IgD-negative memory B cell (primary cell): ENCODE measurements at regions not wholly inside any gene's neighbourhood (a gene's known extent, or its start where the extent isn't known, plus 50 kb on each side); places are given as distances from the start of the nearest gene placed in this dataset.

Experiments used
- H3K27ac Mint-ChIP-seq, 3 donors: one replicate each; pipeline ENCODE4 v1.8.0; 2020 to 2022; ENCODE audit warnings: mild to moderate bottlenecking in 3 of 3, mixed read lengths in 3 of 3, moderate library complexity in 1 of 3
- H3K27me3 Mint-ChIP-seq: one replicate; pipeline ENCODE4 v1.8.0; 2021; ENCODE audit warnings: mixed read lengths
- H3K36me3 Mint-ChIP-seq: one replicate; pipeline ENCODE4 v1.8.0; 2020; ENCODE audit warnings: mild to moderate bottlenecking, mixed read lengths
- H3K4me1 Mint-ChIP-seq, 3 donors: one replicate each; pipeline ENCODE4 v1.8.0; 2020 to 2022; ENCODE audit warnings: mixed read lengths in 3 of 3, mild to moderate bottlenecking in 1 of 3
- H3K4me3 Mint-ChIP-seq, 4 donors: one replicate each; pipeline ENCODE4 v1.8.0; 2020 to 2022; ENCODE audit warnings: mild to moderate bottlenecking in 4 of 4, mixed read lengths in 4 of 4, moderate library complexity in 3 of 4
- H3K9me3 Mint-ChIP-seq, 3 donors: one replicate each; pipeline ENCODE4 v1.8.0; 2020 to 2021; ENCODE audit warnings: mixed read lengths in 3 of 3, mild to moderate bottlenecking in 1 of 3

DNA sequence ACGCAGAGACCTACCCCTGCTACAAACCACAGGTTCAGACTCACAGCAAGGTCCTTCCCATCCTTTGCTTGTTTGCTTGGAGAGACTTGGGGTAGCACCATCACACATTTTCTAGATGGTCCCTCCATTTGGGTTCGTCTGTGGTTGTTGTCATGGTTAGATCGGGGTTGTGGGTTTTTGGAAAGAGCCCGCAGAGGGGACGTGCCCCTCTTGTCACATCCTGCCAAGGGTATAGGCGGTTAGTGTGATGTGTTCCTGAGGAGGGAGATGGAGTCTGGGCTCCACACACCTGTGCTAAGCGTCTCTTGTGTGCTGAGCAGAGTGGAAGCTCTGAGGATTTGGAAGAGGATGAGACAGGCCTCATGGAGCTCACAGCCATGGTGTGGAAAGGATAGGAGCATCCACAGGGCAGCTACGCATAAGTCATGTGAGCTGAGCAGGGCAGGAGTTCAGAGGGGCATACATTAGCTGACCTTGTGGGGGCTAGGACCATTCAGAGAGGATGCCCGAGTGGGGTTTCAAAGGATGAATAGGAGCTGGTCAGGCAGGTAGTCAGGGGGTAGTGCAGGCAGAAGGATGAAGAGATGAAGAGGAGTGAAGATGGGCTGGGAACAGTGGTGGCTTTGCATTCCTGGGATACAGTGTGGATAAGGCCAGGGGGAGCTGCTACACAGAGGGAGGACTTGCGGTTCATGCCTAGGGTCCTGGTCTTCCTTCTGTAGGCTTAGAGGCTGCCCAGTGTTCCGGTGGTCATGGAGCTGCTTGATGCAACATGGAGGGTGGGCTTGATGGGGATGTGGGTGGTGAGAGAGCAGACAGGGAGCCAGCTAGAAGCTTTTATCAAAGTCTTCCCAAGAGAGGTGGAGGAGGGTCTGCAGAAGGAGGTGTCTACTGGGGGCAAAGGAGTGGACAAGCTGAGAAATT lies 62.9 kb downstream of the ACKR3 start:
- no peak overlapping the region for H3K27ac Mint-ChIP-seq
- no peaks in the 10 kb centered on the region for H3K36me3 Mint-ChIP-seq
- no peaks in the 10 kb centered on the region for H3K9me3 Mint-ChIP-seq
- peaks cover 4% of the 10 kb centered on the region for H3K27me3 Mint-ChIP-seq
- H3K4me1 Mint-ChIP-seq: no peaks in the 10 kb centered on the region
- no peak overlapping the region for H3K4me3 Mint-ChIP-seq

- Mint-ChIP-seq H3K4me1 (no peaks in the 10 kb centered on the region), H3K9me3 (no peaks in the 10 kb centered on the region), H3K36me3 (no peaks in the 10 kb centered on the region), H3K27ac (no peak overlapping the region), H3K4me3 (no peak overlapping the region), H3K27me3 (peaks cover 4% of the 10 kb centered on the region)
Measured at GRCh38 chr2:236633219-236633570, 63.6 kb downstream of the ACKR3 start.

DNA sequence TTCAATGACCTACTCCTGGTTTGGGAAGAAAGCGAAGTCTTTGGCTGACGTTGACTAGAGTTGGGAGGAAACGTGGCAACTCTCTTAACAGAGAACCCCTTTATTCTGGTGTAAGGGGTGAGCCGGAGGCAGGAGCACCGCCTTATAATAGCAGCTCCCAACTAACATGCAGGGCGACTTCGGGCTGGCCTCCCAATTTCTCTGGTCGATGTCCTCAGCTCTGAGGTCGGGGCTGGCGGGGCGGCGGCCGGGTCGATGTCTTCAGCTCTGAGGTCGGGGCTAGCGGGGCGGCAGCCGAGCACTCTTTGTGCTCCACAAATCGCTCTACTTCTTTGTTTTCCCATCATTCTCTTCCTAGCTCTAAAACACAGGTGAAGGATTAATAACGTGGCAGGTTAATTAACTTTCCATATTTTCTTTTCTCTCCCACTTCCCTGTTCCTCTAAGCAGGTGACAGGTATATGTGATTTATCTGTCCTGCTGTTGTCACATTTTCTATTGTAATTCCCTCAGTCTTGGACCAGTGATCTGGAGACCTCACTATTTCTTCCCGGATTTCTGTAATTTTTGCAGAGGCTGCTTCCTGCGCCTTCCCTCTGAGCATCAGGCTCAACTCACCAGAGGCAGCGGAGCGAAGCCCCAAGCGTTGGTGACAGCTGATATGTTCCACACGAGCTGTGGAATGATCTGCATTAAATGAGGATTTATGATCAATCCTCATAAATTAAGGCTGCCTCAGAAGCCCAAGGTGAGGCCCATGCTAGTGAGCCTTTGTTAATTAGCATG lies 64.3 kb downstream of the ACKR3 start:
- peaks cover 4% of the 10 kb centered on the region for H3K27me3 Mint-ChIP-seq
- H3K9me3 Mint-ChIP-seq: no peaks in the 10 kb centered on the region

GRCh38 chr2:236636261-236636660 lies 66.6 kb downstream of the ACKR3 start:
- Mint-ChIP-seq H3K27me3 (peaks cover 4% of the 10 kb centered on the region), H3K4me3 (no peak overlapping the region), H3K9me3 (no peaks in the 10 kb centered on the region), H3K27ac (no peak overlapping the region), H3K4me1 (no peaks in the 10 kb centered on the region), H3K36me3 (no peaks in the 10 kb centered on the region)

More for the DNA sequence above, 64.3 kb downstream of the ACKR3 start:
- H3K36me3 Mint-ChIP-seq: no peaks in the 10 kb centered on the region
- H3K4me1 Mint-ChIP-seq: no peaks in the 10 kb centered on the region
- no peak overlapping the region for H3K27ac Mint-ChIP-seq
- no peak overlapping the region for H3K4me3 Mint-ChIP-seq

DNA sequence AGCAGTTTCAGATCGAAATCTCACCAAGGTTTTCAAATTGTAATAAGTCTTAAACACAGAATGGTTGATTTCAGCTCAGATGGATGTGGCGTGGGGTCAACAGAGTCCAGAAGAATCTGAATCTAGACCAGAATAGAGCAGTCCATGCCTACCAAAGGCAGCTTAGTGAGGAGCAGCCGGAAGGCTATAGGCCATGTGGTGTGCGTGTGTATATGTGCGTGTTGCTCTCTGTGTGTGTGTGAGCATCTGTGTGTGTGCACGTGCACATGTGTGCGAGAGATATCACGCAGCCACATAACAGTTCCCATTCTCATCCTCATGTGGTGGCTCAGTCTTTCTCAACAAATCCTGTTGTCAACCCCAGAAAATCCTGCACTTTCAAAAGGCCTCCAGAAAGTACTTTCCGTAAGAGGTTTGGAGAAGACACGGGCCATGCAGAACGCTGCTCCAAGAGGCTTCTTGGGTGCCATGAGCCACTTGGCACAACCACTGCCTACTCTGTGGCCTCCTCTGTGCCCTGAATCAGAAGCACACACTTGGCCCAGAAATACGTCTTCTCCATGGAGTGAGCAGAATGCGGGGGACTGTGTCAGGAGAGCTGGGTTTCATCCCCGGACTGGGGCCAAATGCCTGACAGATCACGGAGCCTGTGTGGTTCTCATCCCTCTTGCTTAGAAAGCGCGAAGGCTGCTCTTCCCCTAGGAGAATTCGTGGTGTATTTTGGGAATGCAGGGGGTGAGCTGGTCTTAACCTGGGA lies 67.3 kb downstream of the ACKR3 start:
- H3K36me3 Mint-ChIP-seq: no peaks in the 10 kb centered on the region
- H3K4me3 Mint-ChIP-seq: no peak overlapping the region
- peaks cover 4% of the 10 kb centered on the region for H3K27me3 Mint-ChIP-seq
- no peak overlapping the region for H3K27ac Mint-ChIP-seq
- no peaks in the 10 kb centered on the region for H3K4me1 Mint-ChIP-seq
- no peaks in the 10 kb centered on the region for H3K9me3 Mint-ChIP-seq

DNA sequence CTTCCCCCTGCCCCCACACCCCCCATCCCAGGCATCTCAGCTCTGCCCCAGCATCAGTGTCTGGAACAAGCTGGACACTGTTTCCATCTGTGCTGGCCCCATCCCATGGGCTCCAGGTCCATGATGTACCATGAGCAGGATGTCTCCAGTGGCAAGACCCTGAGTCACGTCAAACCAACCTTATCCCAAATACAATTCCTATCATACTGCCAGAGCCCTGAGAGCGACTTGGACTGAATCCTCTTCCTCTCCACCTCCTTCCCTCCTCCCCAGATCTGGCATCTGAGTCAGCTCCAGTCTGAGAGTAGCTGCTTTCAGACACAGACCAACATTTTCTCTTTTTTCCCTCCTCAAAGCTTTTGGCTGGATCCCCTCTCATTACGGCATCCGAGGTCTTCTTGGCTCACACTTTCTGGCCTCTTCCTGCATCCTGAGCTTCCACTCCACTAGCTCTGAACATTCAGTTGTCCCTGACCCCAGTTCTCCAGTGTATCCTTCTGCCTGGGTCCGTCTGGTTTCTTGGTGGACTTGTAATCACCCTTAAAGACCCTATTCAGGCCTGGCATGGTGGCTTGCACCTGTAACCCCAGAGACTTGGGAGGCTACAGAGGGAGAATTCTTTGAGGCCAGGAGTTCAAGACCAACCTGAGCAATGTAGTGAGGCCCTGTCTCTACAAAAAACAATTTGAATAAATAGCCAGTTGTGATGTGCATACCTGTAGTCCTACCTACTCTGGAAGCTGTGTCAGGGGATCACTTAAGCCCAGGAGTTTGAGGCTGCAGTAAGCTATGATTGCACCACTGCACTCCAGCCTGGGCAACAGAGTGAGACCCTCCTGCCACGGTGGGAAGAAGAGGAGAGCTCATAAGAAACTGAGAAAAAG lies 68.3 kb downstream of the ACKR3 start:
- Mint-ChIP-seq H3K36me3 (no peaks in the 10 kb centered on the region), H3K27ac (no peak overlapping the region), H3K4me1 (no peaks in the 10 kb centered on the region), H3K27me3 (peaks cover 1% of the 10 kb centered on the region), H3K4me3 (no peak overlapping the region), H3K9me3 (no peaks in the 10 kb centered on the region)

DNA sequence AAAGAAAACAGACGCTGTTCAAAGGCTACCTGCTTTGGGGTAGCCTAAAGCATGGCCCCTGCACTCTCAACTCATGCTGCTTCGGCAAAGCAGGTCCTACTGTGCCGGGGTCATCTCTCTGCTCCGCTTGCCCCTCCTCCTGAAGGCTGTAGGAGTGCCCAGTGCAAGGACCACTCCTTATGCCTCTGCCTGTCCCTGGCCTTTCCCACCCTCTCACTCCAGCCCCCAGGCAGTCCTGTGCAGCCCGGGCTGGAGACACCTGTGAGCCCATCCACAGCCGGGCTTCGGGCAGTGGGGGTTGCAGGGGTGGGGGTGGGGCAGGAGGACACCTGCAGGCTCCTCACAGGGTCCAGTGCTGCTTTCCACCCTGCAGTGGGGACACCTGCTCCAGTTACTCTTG lies 69.1 kb downstream of the ACKR3 start:
- Mint-ChIP-seq H3K4me3 (no peak overlapping the region), H3K4me1 (no peaks in the 10 kb centered on the region), H3K9me3 (no peaks in the 10 kb centered on the region), H3K36me3 (no peaks in the 10 kb centered on the region), H3K27ac (no peak overlapping the region), H3K27me3 (no peaks in the 10 kb centered on the region)

DNA sequence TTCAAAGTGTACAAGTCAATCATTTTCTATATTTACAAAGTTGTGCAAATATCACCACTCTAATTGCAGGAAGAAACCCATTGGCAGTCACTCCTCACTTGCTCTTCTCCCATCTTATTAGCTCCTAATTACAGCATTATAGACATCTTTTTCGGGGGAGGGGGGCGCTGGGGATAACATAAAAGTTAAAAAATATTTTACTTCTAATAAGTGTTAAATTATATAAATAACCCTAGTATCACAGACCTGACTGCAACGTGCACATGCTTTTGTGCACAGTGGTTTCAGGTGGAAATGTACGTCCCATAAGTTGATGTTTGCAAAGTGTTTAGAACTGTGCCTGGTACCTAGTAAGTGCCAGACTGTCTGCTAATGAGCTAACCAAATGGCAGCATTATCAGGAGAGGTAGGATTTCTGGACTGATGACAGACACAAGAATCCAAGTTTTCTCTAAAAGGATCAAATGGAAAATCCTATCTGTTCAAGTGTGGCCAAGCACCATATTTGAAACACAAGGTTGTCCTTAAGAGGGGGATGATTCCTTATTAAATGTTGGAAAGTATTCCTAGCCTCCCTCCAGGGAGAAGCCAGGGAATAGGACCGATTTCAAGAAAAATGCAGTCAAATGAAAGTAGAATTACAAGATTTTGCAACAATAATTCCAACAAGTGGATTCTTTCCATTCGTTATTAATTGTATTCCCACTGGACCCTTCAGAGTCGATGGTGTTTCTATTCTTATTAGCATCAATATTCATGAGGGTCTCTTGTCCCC lies 70.0 kb downstream of the ACKR3 start:
- Mint-ChIP-seq H3K27me3 (peaks cover 2% of the 10 kb centered on the region), H3K4me3 (no peak overlapping the region), H3K27ac (no peak overlapping the region), H3K36me3 (no peaks in the 10 kb centered on the region), H3K4me1 (no peaks in the 10 kb centered on the region), H3K9me3 (no peaks in the 10 kb centered on the region)

GRCh38 chr2:236641051-236641726 lies 71.6 kb downstream of the ACKR3 start:
- H3K36me3 Mint-ChIP-seq: no peaks in the 10 kb centered on the region
- H3K9me3 Mint-ChIP-seq: no peaks in the 10 kb centered on the region
- H3K27ac Mint-ChIP-seq: peak overlapping the region in 1 of 3 donors; percentile 53
- peaks cover 2% of the 10 kb centered on the region for H3K27me3 Mint-ChIP-seq
- H3K4me3 Mint-ChIP-seq: no peak overlapping the region
- no peaks in the 10 kb centered on the region for H3K4me1 Mint-ChIP-seq

GRCh38 chr2:236642125-236642524 lies 72.5 kb downstream of the ACKR3 start:
- Mint-ChIP-seq H3K9me3 (peaks cover 0 to 2% (median 0%) of the 10 kb centered on the region in 3 donors), H3K27me3 (peaks cover 2% of the 10 kb centered on the region), H3K36me3 (no peaks in the 10 kb centered on the region), H3K27ac (no peak overlapping the region), H3K4me1 (no peaks in the 10 kb centered on the region), H3K4me3 (no peak overlapping the region)

- peaks cover 2% of the 10 kb centered on the region for H3K27me3 Mint-ChIP-seq
- H3K27ac Mint-ChIP-seq: no peak overlapping the region
- no peaks in the 10 kb centered on the region for H3K4me1 Mint-ChIP-seq
- peaks cover 0 to 2% (median 0%) of the 10 kb centered on the region in 3 donors for H3K9me3 Mint-ChIP-seq
- H3K36me3 Mint-ChIP-seq: no peaks in the 10 kb centered on the region
- H3K4me3 Mint-ChIP-seq: no peak overlapping the region
Measured at GRCh38 chr2:236642584-236643291, 73.1 kb downstream of the ACKR3 start.

- Mint-ChIP-seq H3K9me3 (peaks cover 0 to 2% (median 0%) of the 10 kb centered on the region in 3 donors), H3K27ac (no peak overlapping the region), H3K4me1 (no peaks in the 10 kb centered on the region), H3K27me3 (peaks cover 2% of the 10 kb centered on the region), H3K36me3 (no peaks in the 10 kb centered on the region), H3K4me3 (no peak overlapping the region)
Measured at GRCh38 chr2:236643480-236643879, 73.9 kb downstream of the ACKR3 start.

DNA sequence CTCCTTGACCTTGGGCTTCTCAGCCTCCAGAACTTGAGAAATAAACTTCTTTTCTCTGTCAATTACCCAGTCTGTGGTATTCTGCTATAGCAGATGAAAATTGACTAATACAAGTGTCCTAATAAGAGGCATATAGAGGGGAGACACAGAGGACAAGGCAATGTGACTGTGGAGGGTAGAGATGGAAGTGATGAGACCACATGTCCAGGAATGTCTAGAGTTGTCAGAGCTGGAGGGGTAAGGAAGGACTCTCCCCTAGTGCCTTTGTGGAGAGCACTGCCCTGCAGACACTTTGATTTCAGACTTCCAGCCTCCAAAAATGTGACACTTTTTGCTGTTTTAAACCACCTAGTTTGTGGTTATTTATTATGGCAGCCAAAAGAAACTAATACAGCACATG lies 74.4 kb downstream of the ACKR3 start:
- no peaks in the 10 kb centered on the region for H3K36me3 Mint-ChIP-seq
- no peaks in the 10 kb centered on the region for H3K4me1 Mint-ChIP-seq
- peaks cover 0 to 2% (median 0%) of the 10 kb centered on the region in 3 donors for H3K9me3 Mint-ChIP-seq
- no peak overlapping the region for H3K4me3 Mint-ChIP-seq
- peaks cover 2% of the 10 kb centered on the region for H3K27me3 Mint-ChIP-seq
- no peak overlapping the region for H3K27ac Mint-ChIP-seq
